GM19455 (cell line): ENCODE measurements at regions not wholly inside any gene's neighbourhood (a gene's known extent, or its start where the extent isn't known, plus 50 kb on each side); places are given as distances from the start of the nearest gene placed in this dataset.

Source experiments
- ATAC-seq: cut with Tn5 transposase; IDR thresholded peaks from one replicate; pipeline ENCODE4 v1.9.1; 2021; ENCODE audit not compliant: unreplicated experiment

GRCh38 chr1:95974586-95974985, 740.6 kb downstream of the RWDD3 start:
- no peak for ATAC-seq

GRCh38 chr1:95982711-95983110, 738.9 kb upstream of the PTBP2 start:
- ATAC-seq, result no peak

DNA sequence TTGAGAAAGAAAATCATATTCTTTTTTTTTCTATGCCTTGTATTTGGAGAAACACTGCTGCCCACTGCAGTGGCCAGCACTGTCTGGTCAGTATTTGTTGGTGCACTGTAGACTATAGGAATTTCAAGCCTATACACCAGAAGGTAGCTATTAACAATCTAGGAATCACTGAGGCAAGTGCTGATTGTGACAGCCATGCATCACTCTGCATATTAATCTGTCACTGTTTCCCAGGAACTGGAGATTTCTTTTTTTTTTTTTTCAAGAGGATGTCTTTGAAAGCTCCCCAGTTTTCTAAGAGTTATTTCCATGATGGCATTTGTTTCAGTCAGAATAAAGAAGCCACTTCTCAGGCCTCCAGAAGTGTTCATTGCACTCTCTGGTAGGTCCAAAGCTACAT, 737.8 kb upstream of the PTBP2 start:
- ATAC-seq, result no peak

DNA sequence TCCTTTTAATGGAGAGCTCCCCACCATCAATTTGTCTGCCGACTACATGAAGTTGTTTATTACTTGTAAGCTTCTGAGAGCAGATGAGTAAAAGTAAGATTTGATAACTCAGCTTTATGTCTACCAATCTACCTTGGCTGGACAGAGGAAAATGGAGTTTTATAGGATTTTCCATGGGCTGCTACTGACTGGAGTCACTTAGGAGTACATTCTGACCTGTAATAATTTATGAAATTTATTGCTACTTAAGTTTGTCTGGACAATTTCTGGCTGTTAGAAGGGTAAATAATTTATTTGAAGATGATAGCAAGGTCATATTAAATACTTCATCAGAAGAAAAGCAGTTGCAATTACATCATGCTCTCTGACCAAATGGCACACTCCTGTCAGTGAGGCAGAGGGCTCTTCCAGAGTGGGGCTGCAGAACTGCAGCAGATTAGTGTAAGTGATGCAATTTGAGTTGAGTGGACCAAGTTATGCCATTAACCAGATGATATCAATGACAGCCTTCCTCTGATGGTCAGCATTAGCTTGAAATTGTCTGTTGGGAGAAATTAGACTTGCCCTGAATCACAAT, 736.7 kb upstream of the PTBP2 start:
- ATAC-seq, result no peak

- ATAC-seq, result no peak
Observed at GRCh38 chr1:95990033-95990432, 731.6 kb upstream of the PTBP2 start.

DNA sequence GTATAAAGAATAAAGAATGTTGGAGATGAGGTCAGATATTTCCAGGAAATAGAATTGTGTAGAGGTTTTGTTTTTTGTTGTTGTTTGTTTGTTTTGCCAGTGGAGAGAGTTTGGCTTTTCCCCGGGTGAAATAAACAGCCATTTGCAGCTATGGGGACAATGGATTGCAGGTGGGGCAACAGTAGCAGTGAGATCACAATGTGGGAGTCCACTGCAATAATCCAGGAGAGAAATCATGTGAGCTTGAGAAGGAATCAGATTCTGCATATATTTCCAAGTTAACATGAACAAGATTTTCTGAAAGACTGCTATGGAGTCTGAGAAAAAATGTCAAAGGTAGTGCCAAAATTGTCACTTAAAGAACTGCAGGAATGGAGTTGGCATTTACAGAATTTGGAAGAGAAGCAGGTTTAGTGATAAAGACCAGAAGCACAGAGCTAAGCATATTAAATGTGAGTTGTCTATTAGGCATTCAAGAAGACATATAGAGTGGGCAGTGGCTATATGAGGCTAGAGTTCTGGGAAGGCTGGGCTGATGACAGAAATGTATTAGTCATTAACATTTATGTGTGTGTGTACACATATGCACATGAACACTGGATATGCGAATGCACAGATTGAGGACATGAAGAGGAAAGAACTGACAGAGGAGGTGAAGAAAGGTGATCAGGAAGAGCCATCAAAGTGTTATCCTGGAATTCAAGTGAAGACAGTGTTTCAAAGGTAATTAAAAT, 729.6 kb upstream of the PTBP2 start:
- ATAC-seq, result no peak

DNA sequence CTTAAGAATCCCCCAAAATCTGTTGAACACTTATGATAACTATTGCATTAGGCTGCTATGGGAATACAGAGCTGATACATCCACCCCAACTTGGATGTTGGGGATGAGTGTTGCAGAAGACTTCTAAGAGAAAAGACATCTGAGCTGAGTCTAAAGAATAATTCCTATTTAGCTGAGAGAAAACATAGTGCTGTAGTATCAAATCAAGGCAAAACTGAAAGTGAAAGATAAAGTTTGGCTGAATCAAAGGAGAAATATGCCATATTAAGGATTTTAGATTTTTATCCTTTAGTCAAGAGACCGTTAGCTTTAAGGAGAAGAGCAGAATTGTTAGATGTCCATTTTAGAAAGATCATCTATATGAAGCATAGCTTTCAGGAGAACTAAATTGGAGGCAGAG, 726.9 kb upstream of the PTBP2 start:
- no peak for ATAC-seq

GRCh38 chr1:96002201-96002600, 719.4 kb upstream of the PTBP2 start:
- no peak for ATAC-seq

DNA sequence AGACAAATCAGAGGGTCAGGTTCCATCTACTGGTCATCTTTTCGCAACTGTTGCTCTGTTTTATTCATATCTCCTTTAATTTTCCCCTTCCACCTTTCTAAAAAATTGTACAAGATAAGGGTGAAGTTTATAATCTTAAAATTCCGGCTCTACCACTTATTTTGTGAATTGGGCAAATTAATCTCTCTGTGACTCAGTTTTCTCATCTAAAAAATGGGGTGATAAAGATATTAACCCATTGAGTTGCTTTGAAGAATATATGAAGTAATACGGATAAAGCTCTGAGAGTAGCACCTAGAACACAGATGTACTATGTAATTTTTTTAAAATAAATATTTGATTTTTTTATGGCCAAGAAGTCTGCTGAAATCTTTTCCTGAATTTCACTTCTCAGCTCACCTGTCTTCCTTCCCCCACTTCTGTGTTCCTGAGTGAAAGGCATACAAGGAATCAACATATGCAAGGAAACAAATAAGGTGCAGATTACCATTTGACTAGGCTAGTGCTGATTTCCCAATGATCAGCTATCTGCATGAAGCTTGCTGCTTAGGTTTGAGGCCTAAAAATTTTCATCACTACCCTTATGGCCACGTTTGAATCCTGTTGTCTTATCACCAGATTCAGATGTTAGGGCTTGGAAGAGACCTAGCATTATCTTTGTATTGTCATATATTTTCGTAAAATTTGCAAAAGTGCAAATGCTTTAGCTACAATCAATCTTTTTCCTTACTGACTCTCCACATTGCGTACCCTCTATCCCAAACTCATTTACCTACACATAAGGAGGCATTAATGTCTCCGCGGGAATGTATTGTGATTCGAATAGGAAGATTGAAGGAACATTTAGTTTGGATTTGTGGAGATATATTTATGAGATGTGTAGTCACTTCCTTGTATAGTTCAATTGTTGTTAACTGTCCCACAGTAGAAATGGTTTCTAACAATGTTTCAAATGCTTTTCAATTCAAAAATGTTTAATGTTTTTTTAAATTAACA, 718.3 kb upstream of the PTBP2 start:
- ATAC-seq, result no peak

DNA sequence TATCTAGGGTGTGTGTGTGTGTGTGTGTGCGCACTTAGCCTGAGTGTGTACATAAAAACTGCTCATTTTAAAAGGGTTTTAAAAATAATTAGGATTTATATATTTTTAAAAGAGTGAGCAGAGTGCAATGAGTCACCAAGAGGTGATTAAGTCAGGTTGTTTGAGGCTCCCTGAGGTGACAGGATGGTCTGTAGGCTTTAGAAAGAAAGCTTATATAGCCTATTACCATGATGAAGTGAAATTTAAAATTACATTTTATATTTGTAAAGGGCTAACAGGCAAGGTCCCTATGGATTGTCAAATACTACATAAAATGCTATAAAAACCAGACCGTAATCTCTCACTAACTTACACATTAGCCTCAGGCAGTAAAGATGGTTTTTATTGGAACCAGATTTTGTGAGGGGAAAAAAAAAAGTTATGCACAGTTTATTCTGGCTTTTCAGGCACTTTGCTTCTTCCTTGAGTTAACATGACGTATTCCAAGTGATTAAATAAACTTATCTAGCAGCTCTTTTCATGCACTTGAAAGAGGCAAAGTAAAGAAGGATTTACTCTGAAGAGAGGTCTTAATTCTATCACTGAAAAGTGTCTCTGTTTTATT, 711.7 kb upstream of the PTBP2 start:
- ATAC-seq, result no peak

- ATAC-seq, result no peak
Observed at GRCh38 chr1:96011606-96012005, 710.0 kb upstream of the PTBP2 start.

DNA sequence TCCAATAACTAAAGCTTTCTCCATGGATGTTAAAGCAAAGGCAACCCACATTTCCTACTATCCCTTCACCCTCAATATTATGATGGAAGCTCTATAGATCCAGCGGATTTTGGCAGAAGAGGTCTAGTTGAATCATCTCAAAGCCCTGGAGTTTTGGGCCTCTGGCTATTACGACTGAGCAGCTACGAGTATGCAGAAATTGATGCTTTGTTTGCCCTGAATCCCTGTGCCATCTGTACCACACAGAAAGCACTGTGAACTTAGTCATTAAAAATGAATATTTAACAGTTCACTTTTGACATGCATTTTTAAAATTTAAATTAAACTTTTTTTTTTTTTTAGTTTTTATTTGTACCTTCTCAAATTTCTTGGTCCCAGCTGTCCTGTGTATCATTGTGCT, 705.4 kb upstream of the PTBP2 start:
- ATAC-seq, result no peak

DNA sequence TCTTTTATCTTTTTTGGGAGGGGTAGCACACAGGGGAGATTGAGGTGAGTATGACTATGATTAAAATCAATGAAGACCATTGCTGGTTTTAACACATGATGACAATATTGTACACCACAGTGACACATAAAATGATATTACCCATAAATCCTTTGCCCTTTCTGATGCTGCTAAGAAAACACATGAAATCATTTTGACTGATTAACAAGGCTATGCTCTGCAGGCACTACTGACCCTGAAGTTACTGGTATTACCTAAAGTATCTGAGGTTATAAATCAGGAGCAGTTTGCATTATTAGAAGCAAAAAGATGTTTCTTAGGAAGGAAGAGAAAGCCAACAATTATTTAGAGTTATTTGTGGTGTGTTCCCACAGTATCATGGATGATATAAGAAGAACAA, 701.2 kb upstream of the PTBP2 start:
- ATAC-seq, result no peak

GRCh38 chr1:96025062-96025461, 696.5 kb upstream of the PTBP2 start:
- no peak for ATAC-seq

DNA sequence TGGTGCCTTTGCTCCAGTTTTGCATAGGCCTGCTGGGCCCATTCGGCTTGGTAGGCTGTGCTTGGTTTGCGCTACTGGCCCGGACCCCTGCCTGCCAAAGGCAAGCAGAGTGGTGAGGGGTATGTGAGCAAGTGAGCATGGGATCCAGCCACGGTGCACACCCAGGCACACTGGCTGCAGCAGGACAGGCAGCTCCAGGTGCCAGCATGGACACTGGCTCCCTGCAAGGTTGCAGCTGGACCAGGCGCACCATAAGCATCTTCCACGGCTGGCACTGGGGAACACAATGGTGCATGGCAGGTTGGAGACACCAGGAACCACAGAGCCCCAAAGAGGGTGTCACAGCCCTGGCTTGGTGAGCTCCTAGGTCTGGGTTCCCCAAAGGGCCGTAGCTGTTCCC, 693.5 kb upstream of the PTBP2 start:
- no peak for ATAC-seq

- ATAC-seq, result no peak
Observed at GRCh38 chr1:96030312-96030711, 691.3 kb upstream of the PTBP2 start.

- no peak for ATAC-seq
Observed at GRCh38 chr1:96034006-96034405, 687.6 kb upstream of the PTBP2 start.

GRCh38 chr1:96036763-96037162, 684.8 kb upstream of the PTBP2 start:
- ATAC-seq, result no peak

DNA sequence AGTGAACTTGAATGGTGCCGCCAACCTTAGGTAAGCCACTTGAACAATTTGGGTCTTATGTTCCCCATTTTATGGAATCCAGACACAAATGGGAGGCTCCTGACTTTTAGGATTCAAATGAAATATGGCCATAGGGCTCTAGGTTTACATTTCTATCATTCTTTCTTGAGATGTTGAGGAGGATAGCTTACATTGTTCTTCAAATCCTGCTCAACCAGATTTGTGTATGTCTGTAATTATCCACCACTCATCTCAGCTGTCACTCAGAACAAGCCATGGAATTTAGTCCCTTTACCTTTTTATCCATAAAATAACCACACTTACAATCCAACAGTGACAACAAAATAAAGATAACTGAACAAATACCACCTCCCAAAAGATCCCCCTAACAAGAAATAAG, 682.9 kb upstream of the PTBP2 start:
- ATAC-seq, result no peak

DNA sequence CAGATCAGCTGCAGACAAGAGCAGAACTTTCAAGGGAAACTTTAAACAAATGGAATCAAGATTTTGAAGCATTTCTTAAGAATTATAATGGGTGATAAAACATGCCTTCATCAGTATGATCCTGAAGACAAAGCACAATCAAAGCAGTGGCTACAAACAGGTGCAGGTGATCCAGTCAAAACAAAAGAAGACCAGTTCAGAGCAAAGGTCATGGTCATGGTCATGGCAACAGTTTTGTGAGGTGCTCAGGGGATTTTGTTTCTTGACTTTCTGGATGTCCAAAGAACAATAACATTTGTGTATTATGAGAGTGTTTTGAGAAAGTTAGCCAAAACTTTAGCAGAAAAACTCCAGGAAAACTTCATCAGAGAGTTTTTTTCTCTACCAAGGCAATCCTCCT, 681.7 kb upstream of the PTBP2 start:
- no peak for ATAC-seq

- ATAC-seq, result no peak
Observed at GRCh38 chr1:96041470-96041869, 680.1 kb upstream of the PTBP2 start.
